Vagina (tissue), 2 donors: ENCODE measurements at regions not wholly inside any gene's neighbourhood (a gene's known extent, or its start where the extent isn't known, plus 50 kb on each side); places are given as distances from the start of the nearest gene placed in this dataset.

Experiments used
- CTCF ChIP-seq, 3 experiments: fragments of 450-650 bp in 2 of 3; fragments of 200-600 bp in 1 of 3; sonication (generic) in 1 of 3; IDR thresholded peaks; one replicate each; pipeline ENCODE4 v1.5.1; 2017 to 2019; ENCODE audit warnings: antibody characterized with exemption in 3 of 3, mild to moderate bottlenecking in 2 of 3, moderate library complexity in 2 of 3
- POLR2A ChIP-seq, 2 donors: fragments of 450-650 bp; IDR thresholded peaks; one replicate each; pipeline ENCODE4 v1.6.1; 2017; ENCODE audit warnings: antibody characterized with exemption in 2 of 2, mild to moderate bottlenecking in 2 of 2, moderate library complexity in 2 of 2
- POLR2AphosphoS5 ChIP-seq, 2 donors: sonication (generic); formaldehyde crosslinking; IDR thresholded peaks; one replicate each; pipeline ENCODE4 v1.9.0; 2017; ENCODE audit warnings: antibody characterized with exemption in 2 of 2, mild to moderate bottlenecking in 2 of 2, low read depth in 1 of 2; ENCODE audit not compliant: insufficient read depth in 1 of 2

GRCh38 chr12:17334784-17335183, 728.8 kb upstream of the LMO3 start:
- no peak for TF ChIP-seq CTCF (IDR thresholded peaks at IDR 0.05)
- no peak for TF ChIP-seq POLR2AphosphoS5 (IDR thresholded peaks at IDR 0.05; ENCODE audit: insufficient read depth in 1 of 2, low read depth in 1 of 2)
- no peak for TF ChIP-seq POLR2A (IDR thresholded peaks at IDR 0.05)
